Right lobe of liver (tissue), 6 donors: ENCODE measurements at regions not wholly inside any gene's neighbourhood (a gene's known extent, or its start where the extent isn't known, plus 50 kb on each side); places are given as distances from the start of the nearest gene placed in this dataset.

Source experiments
- ATAC-seq, 4 donors: fragments of 200-7000 bp; cut with Tn5 transposase; one replicate each; pipeline ENCODE4 v1.9.1; 2020; ENCODE audit warnings: mild to moderate bottlenecking in 4 of 4, moderate library complexity in 4 of 4
- DNase-seq, 3 donors: peaks; one replicate each; pipeline ENCODE4 v3.0.0-alpha.2; 2020
- H3K27ac ChIP-seq, 3 donors: fragments of 200-600 bp; one replicate each; pipeline ENCODE4 v1.8.0; 2022
- H3K27me3 ChIP-seq, 2 donors: fragments of 200-600 bp; one replicate each; pipeline ENCODE4 v1.8.0; 2022
- H3K36me3 ChIP-seq, 4 donors: fragments of 200-600 bp; sonication (generic) in 1 of 4; one replicate each; pipeline versions ENCODE4 v1.5.1 to v1.8.0; 2017 to 2022; ENCODE audit warnings: control low read depth in 1 of 4
- H3K4me1 ChIP-seq, 4 donors: fragments of 200-600 bp; sonication (generic) in 1 of 4; one replicate each; pipeline versions ENCODE4 v1.5.1 to v1.8.0; 2017 to 2022; ENCODE audit warnings: control low read depth in 1 of 4
- H3K4me3 ChIP-seq, 3 donors: fragments of 200-600 bp; one replicate each; pipeline ENCODE4 v1.8.0; 2022
- H3K9me3 ChIP-seq, 4 donors: fragments of 200-600 bp; sonication (generic) in 1 of 4; one replicate each; pipeline versions ENCODE4 v1.5.1 to v1.8.0; 2017 to 2022; ENCODE audit warnings: control low read depth in 1 of 4
- CTCF ChIP-seq, 4 donors: fragments of 200-600 bp in 3 of 4; fragments of 450-650 bp in 1 of 4; IDR thresholded peaks; one replicate each; pipeline versions ENCODE4 v1.5.1 to v1.8.0; 2016 to 2022; ENCODE audit warnings: antibody characterized with exemption in 4 of 4, mild to moderate bottlenecking in 2 of 4
- POLR2A ChIP-seq: fragments of 450-650 bp; IDR thresholded peaks from one replicate; pipeline ENCODE4 v1.6.1; 2017; ENCODE audit warnings: antibody characterized with exemption, mild to moderate bottlenecking
- WGBS: methylation state at CpG from one replicate; pipeline ENCODE4 v1.1.6; 2018; ENCODE audit warnings: low coverage, low lambda C conversion rate; ENCODE audit not compliant: insufficient coverage; ENCODE audit errors: missing lambda C conversion rate; 5-methylcytosine and 5-hydroxymethylcytosine counted together
- intact Hi-C, 2 donors: fragments of 100-400 bp; cut with DNase I; formaldehyde crosslinking; loops; one replicate each; pipeline versions ENCODE4 v1.11.2 to v1.14.1; 2022
- donor health status: DM: no; HTN: yes; CAD: no.
- donor health status: DM: no; HTN: no; CAD: no.
- donor health status: DM: no; HTN: no; CAD: no.
- donor health status: DM: no; HTN: yes; CAD: no.
- donor health status: DM: no; HTN: yes; CAD: no.

DNA sequence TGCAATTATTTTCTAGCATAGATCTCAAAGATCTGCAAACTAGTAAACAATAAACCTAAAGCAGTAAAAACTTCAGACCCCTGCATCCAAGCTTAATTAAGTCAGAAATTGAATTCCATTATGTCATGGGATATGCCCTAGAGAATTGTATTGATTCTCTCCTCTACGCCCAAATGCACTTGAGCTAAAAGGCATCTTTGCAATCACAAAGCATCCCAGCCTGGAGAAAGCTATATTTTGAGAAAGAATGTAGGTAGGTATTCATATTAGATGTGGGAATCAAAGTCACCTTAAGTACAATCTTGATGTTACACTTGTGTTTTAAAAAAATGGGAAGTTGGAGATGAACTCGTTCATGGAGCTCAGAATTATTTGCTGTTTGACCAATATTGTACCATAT is 386.7 kb downstream of the ADAMTS20 start:
- H3K4me1 ChIP-seq: no peaks in the 10 kb centered on the region
- TF ChIP-seq CTCF (IDR thresholded peaks at IDR 0.05) (no peak), POLR2A (no peak)
- no peaks in the 10 kb centered on the region for H3K9me3 ChIP-seq
- intact Hi-C loops: no loop called here
- H3K4me3 ChIP-seq: no peak overlapping the region
- DNase-seq: no peak
- no peaks in the 10 kb centered on the region for H3K27me3 ChIP-seq
- no peak for ATAC-seq
- no peak overlapping the region for H3K27ac ChIP-seq
- 45% methylated on average over 2 of the region's 2 CpGs for WGBS
- no peaks in the 10 kb centered on the region for H3K36me3 ChIP-seq

DNA sequence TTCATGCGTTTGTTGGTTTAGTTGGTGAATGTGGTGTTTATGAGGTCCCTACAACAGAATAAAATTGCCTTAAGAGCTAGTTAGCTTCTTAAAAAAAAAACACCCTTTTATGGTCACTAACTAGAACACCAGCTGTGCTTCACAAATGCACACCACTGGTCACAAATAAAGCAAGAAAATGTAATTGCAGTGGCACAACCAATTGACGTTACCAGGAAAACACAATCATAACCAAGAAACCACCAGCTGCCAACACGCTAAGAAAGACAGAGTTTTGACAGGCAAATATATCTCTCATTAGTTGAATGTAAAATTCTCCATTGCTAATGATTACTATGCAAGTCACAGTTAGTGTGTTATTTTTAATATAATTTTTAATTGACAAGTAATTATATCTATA is 389.9 kb downstream of the ADAMTS20 start:
- no peaks in the 10 kb centered on the region for H3K9me3 ChIP-seq
- DNase-seq (no peak), ATAC-seq (no peak)
- H3K4me1 ChIP-seq: no peaks in the 10 kb centered on the region
- H3K27me3 ChIP-seq: no peaks in the 10 kb centered on the region
- intact Hi-C loops: no loop called here
- TF ChIP-seq POLR2A: no peak
- TF ChIP-seq CTCF (IDR thresholded peaks at IDR 0.05): no peak
- H3K36me3 ChIP-seq: no peaks in the 10 kb centered on the region
- 58% methylated on average over 3 of the region's 3 CpGs for WGBS
- no peak overlapping the region for H3K4me3 ChIP-seq
- no peak overlapping the region for H3K27ac ChIP-seq

- TF ChIP-seq CTCF (IDR thresholded peaks at IDR 0.05) (no peak), POLR2A (no peak)
- no peak overlapping the region for H3K27ac ChIP-seq
- 58% methylated on average over 2 of the region's 2 CpGs for WGBS
- H3K27me3 ChIP-seq: no peaks in the 10 kb centered on the region
- H3K4me3 ChIP-seq: no peak overlapping the region
- intact Hi-C loops: no loop called here
- DNase-seq: no peak
- H3K36me3 ChIP-seq: no peaks in the 10 kb centered on the region
- H3K9me3 ChIP-seq: no peaks in the 10 kb centered on the region
- no peaks in the 10 kb centered on the region for H3K4me1 ChIP-seq
- ATAC-seq: no peak
These were observed 392.5 kb downstream of the ADAMTS20 start for GRCh38 chr12:43159506-43159905.

DNA sequence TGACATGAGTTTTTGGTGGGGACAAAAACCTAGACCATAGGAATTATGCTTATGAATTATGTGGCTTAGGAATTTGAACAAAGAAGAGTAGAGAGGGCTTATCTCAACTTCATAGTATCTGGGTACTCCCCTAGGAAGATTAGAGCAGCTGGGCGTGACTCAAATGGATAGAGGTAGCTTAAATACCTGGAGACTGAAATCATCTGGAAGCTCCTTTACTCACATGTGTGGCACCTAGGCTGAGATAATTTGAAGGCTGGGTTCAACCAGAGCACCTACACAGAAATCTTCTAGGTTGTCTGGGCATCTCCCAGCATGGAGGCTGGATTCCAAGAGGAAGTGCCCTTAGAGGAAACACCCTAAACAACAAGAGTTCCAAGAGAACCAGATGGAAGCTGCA is 393.9 kb downstream of the ADAMTS20 start:
- Histone ChIP-seq H3K27ac (no peak overlapping the region), H3K36me3 (no peaks in the 10 kb centered on the region), H3K4me3 (no peak overlapping the region), H3K4me1 (no peaks in the 10 kb centered on the region), H3K27me3 (no peaks in the 10 kb centered on the region), H3K9me3 (no peaks in the 10 kb centered on the region)
- intact Hi-C loops: no loop called here
- no peak for TF ChIP-seq CTCF (IDR thresholded peaks at IDR 0.05)
- TF ChIP-seq POLR2A: no peak
- DNase-seq (no peak), ATAC-seq (no peak)
- 29% methylated on average over 1 of the region's 1 CpG for WGBS

- ATAC-seq: no peak
- no peak for TF ChIP-seq CTCF (IDR thresholded peaks at IDR 0.05)
- TF ChIP-seq POLR2A: no peak
- no peak overlapping the region for H3K27ac ChIP-seq
- no peak overlapping the region for H3K4me3 ChIP-seq
- H3K27me3 ChIP-seq: no peaks in the 10 kb centered on the region
- intact Hi-C loops: no loop called here
- DNase-seq: no peak
- WGBS: 51% methylated on average over 2 of the region's 2 CpGs
- no peaks in the 10 kb centered on the region for H3K9me3 ChIP-seq
- H3K36me3 ChIP-seq: no peaks in the 10 kb centered on the region
- H3K4me1 ChIP-seq: no peaks in the 10 kb centered on the region
These were observed 396.6 kb downstream of the ADAMTS20 start for GRCh38 chr12:43155376-43155775.
